K562 (cell line): ENCODE measurements at regions not wholly inside any gene's neighbourhood (a gene's known extent, or its start where the extent isn't known, plus 50 kb on each side); places are given as distances from the start of the nearest gene placed in this dataset.

Experiments
- CBX8 ChIP-seq: fragments of 200-600 bp; sonication (generic); IDR thresholded peaks from 2 replicates; pipeline ENCODE4 v1.6.1; 2012; ENCODE audit warnings: borderline replicate concordance, mixed run types, low read depth, mild to moderate bottlenecking, moderate library complexity, mixed read lengths, low read length, control low read depth, inconsistent platforms; ENCODE audit not compliant: poor library complexity, severe bottlenecking; ENCODE audit errors: extremely low read depth
- CTCF ChIP-seq, 3 experiments: IDR thresholded peaks in 2 of 3; conservative IDR thresholded peaks in 1 of 3; 2 replicates each; pipeline ENCODE4 v1.5.1; 2011 to 2012; ENCODE audit warnings: low read length in 3 of 3, mild to moderate bottlenecking in 3 of 3, control low read depth in 2 of 3, improper control_type of control experiment in 1 of 3, inconsistent platforms in 1 of 3, low read depth in 1 of 3, mixed read lengths in 1 of 3, moderate library complexity in 1 of 3; ENCODE audit not compliant: insufficient read depth in 2 of 3
- GATA2 ChIP-seq: sonication (generic); formaldehyde crosslinking; IDR thresholded peaks from 2 replicates; pipeline ENCODE4 v1.4.0; 2020; ENCODE audit warnings: mild to moderate bottlenecking, missing genetic modification reagents
- HIVEP1 ChIP-seq: fragments of 250-450 bp; sonication (Bioruptor Pico); IDR thresholded peaks from 2 replicates; pipeline ENCODE4 v1.4.0; 2020; ENCODE audit warnings: mild to moderate bottlenecking
- NFIC ChIP-seq: fragments of 450-650 bp; IDR thresholded peaks from 2 replicates; pipeline ENCODE4 v1.6.1; 2017; ENCODE audit warnings: mild to moderate bottlenecking, inconsistent platforms
- POLR2AphosphoS5 ChIP-seq: IDR thresholded peaks from 2 replicates; pipeline ENCODE4 v1.6.1; 2011; ENCODE audit warnings: mild to moderate bottlenecking, low read depth, low read length, moderate library complexity; ENCODE audit not compliant: control insufficient read depth, insufficient read depth
- RBBP5 ChIP-seq: fragments of 200-600 bp; sonication (generic); IDR thresholded peaks from 2 replicates; pipeline ENCODE4 v1.6.1; 2012; ENCODE audit warnings: borderline replicate concordance, mild to moderate bottlenecking, low read length, control low read depth, inconsistent platforms; ENCODE audit not compliant: insufficient read depth, poor library complexity, severe bottlenecking
- YBX1 ChIP-seq: fragments of 450-650 bp; IDR thresholded peaks from 2 replicates; pipeline ENCODE4 v1.7.1; 2016; ENCODE audit warnings: mild to moderate bottlenecking
- ZNF174 ChIP-seq: fragments of 250-450 bp; sonication (Bioruptor Pico); IDR thresholded peaks from 2 replicates; pipeline ENCODE4 v1.4.0; 2020; ENCODE audit warnings: mild to moderate bottlenecking
- ZNF512 ChIP-seq: IDR thresholded peaks from 2 replicates; pipeline ENCODE4 v1.6.1; 2016; ENCODE audit warnings: missing genetic modification characterization, missing compliant biosample characterization
- ZNF584 ChIP-seq: fragments of 200-800 bp; sonication (Bioruptor generic); IDR thresholded peaks from 2 replicates; pipeline ENCODE4 v1.6.1; 2016; ENCODE audit warnings: low read depth, mild to moderate bottlenecking, missing genetic modification characterization, missing compliant biosample characterization

DNA sequence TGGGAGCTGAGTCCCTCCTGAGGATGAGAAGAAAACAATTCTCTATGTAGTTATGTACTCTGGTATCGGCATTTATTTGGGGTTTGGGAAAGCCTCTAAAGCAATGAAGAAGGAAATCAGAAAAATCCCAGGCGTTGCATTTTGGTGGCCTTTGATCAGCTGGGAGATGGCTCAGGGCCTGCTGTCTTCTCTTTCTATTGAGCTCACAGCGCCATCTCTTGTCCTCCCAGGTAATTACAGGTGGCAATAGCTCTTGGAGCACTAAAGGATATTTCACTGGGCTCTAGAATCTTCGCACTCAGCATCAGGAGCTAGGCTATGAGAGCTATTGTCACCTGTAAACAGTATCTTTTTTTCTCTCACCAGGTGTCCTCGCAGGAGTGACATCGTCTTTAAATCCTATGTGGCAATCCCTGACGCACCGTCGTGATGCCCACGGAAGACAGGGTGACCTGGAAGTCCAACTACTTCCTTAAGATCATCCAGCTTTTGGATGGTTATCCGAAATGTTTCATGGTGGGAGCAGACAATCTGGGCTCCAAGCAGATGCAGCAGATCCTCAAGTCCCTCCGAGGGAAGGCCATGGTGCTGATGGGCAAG, 76.1 kb upstream of the PMAIP1 start:
- no peak for TF ChIP-seq GATA2 (CRISPR knock-in tag)
- no peak for TF ChIP-seq CBX8
- TF ChIP-seq ZNF174 (CRISPR knock-in tag), result no peak
- TF ChIP-seq POLR2AphosphoS5, result no peak
- peak; percentile 67 to 80 (median 69) for TF ChIP-seq CTCF (IDR thresholded peaks at IDR 0.05 in 2 of 3, conservative IDR thresholded peaks at IDR 0.05 in 1 of 3; ENCODE audit: insufficient read depth in 2 of 3, low read depth in 1 of 3, low read length in 3 of 3)
- no peak for TF ChIP-seq HIVEP1 (CRISPR knock-in tag)
- TF ChIP-seq ZNF584 (CRISPR knock-in tag), result no peak
- TF ChIP-seq YBX1, result no peak
- TF ChIP-seq NFIC, result no peak
- no peak for TF ChIP-seq RBBP5
- TF ChIP-seq ZNF512, result no peak
